ENCODE measurements at regions not wholly inside any gene's neighbourhood (a gene's known extent, or its start where the extent isn't known, plus 50 kb on each side); places are given as distances from the start of the nearest gene placed in this dataset.

- H3K4me3 ChIP-seq = no peak overlapping the region
- no peaks in the 10 kb centered on the region for H3K36me3 ChIP-seq (replicated peaks)
- H3K27me3 ChIP-seq (ENCODE audit: low read depth) = no peaks in the 10 kb centered on the region
- no peak for DNase-seq (ENCODE audit: low spot score in 2 of 2)
- H3K9me3 ChIP-seq = 0 out of 2 replicates have a peak, but pooled peaks cover 4% of the 10 kb centered on the region
- no peaks in the 10 kb centered on the region for H3K4me1 ChIP-seq
- in situ Hi-C loops (cut with MboI; ENCODE audit: low sequenced_read_pairs) = no loop called here
Observed at GRCh38 chr2:216569765-216570164, 63.5 kb upstream of the IGFBP2 start.

GRCh38 chr2:216570357-216570756 lies 62.9 kb upstream of the IGFBP2 start:
- no peaks in the 10 kb centered on the region for H3K4me1 ChIP-seq
- no peaks in the 10 kb centered on the region for H3K27me3 ChIP-seq (ENCODE audit: low read depth)
- H3K9me3 ChIP-seq = 0 out of 2 replicates have a peak, but pooled peaks cover 4% of the 10 kb centered on the region
- DNase-seq (ENCODE audit: low spot score in 2 of 2) = no peak
- in situ Hi-C loops (cut with MboI; ENCODE audit: low sequenced_read_pairs) = no loop called here
- no peaks in the 10 kb centered on the region for H3K36me3 ChIP-seq (replicated peaks)
- no peak overlapping the region for H3K4me3 ChIP-seq

GRCh38 chr2:216571178-216571908 lies 61.9 kb upstream of the IGFBP2 start:
- Histone ChIP-seq H3K4me3 (no peak overlapping the region), H3K9me3 (0 out of 2 replicates have a peak, but pooled peaks cover 4% of the 10 kb centered on the region), H3K4me1 (no peaks in the 10 kb centered on the region), H3K27me3 (ENCODE audit: low read depth) (no peaks in the 10 kb centered on the region), H3K36me3 (replicated peaks) (no peaks in the 10 kb centered on the region)
- DNase-seq (ENCODE audit: low spot score in 2 of 2) = no peak
- in situ Hi-C loops (cut with MboI; ENCODE audit: low sequenced_read_pairs) = no loop called here

GRCh38 chr2:216571909-216572513 lies 61.2 kb upstream of the IGFBP2 start:
- in situ Hi-C loops (cut with MboI; ENCODE audit: low sequenced_read_pairs) = no loop called here
- H3K9me3 ChIP-seq = 0 out of 2 replicates have a peak, but pooled peaks cover 4% of the 10 kb centered on the region
- no peaks in the 10 kb centered on the region for H3K36me3 ChIP-seq (replicated peaks)
- H3K27me3 ChIP-seq (ENCODE audit: low read depth) = no peaks in the 10 kb centered on the region
- no peak for DNase-seq (ENCODE audit: low spot score in 2 of 2)
- no peaks in the 10 kb centered on the region for H3K4me1 ChIP-seq
- no peak overlapping the region for H3K4me3 ChIP-seq

GRCh38 chr2:216572582-216573578 lies 60.3 kb upstream of the IGFBP2 start:
- no peaks in the 10 kb centered on the region for H3K4me1 ChIP-seq
- DNase-seq (ENCODE audit: low spot score in 2 of 2) = no peak
- in situ Hi-C loops (cut with MboI; ENCODE audit: low sequenced_read_pairs) = no loop called here
- H3K36me3 ChIP-seq (replicated peaks) = no peaks in the 10 kb centered on the region
- H3K9me3 ChIP-seq = 0 out of 2 replicates have a peak, but pooled peaks cover 4% of the 10 kb centered on the region
- H3K27me3 ChIP-seq (ENCODE audit: low read depth) = no peaks in the 10 kb centered on the region
- no peak overlapping the region for H3K4me3 ChIP-seq

GRCh38 chr2:216574046-216574445 lies 59.2 kb upstream of the IGFBP2 start:
- Histone ChIP-seq H3K27me3 (ENCODE audit: low read depth) (no peaks in the 10 kb centered on the region), H3K4me3 (no peak overlapping the region), H3K36me3 (replicated peaks) (no peaks in the 10 kb centered on the region), H3K4me1 (no peaks in the 10 kb centered on the region), H3K9me3 (0 out of 2 replicates have a peak, but pooled peaks cover 4% of the 10 kb centered on the region)
- in situ Hi-C loops (cut with MboI; ENCODE audit: low sequenced_read_pairs) = no loop called here
- DNase-seq (ENCODE audit: low spot score in 2 of 2) = no peak

- Histone ChIP-seq H3K27me3 (ENCODE audit: low read depth) (no peaks in the 10 kb centered on the region), H3K4me1 (no peaks in the 10 kb centered on the region), H3K4me3 (no peak overlapping the region), H3K9me3 (0 out of 2 replicates have a peak, but pooled peaks cover 4% of the 10 kb centered on the region), H3K36me3 (replicated peaks) (no peaks in the 10 kb centered on the region)
- in situ Hi-C loops (cut with MboI; ENCODE audit: low sequenced_read_pairs) = no loop called here
- no peak for DNase-seq (ENCODE audit: low spot score in 2 of 2)
Observed at GRCh38 chr2:216574586-216574985, 58.6 kb upstream of the IGFBP2 start.

GRCh38 chr2:216575465-216575864 lies 57.8 kb upstream of the IGFBP2 start:
- Histone ChIP-seq H3K9me3 (0 out of 2 replicates have a peak, but pooled peaks cover 4% of the 10 kb centered on the region), H3K27me3 (ENCODE audit: low read depth) (0 out of 2 replicates have a peak, but pooled peaks cover 3% of the 10 kb centered on the region), H3K4me1 (no peaks in the 10 kb centered on the region), H3K36me3 (replicated peaks) (no peaks in the 10 kb centered on the region), H3K4me3 (no peak overlapping the region)
- in situ Hi-C loops (cut with MboI; ENCODE audit: low sequenced_read_pairs) = no loop called here
- no peak for DNase-seq (ENCODE audit: low spot score in 2 of 2)

GRCh38 chr2:216576616-216577015 lies 56.6 kb upstream of the IGFBP2 start:
- Histone ChIP-seq H3K4me1 (no peaks in the 10 kb centered on the region), H3K4me3 (no peak overlapping the region), H3K27me3 (ENCODE audit: low read depth) (peaks cover 6% of the 10 kb centered on the region), H3K9me3 (no peaks in the 10 kb centered on the region), H3K36me3 (replicated peaks) (no peaks in the 10 kb centered on the region)
- no peak for DNase-seq (ENCODE audit: low spot score in 2 of 2)
- in situ Hi-C loops (cut with MboI; ENCODE audit: low sequenced_read_pairs) = no loop called here

- H3K4me1 ChIP-seq = no peaks in the 10 kb centered on the region
- no peaks in the 10 kb centered on the region for H3K9me3 ChIP-seq
- in situ Hi-C loops (cut with MboI; ENCODE audit: low sequenced_read_pairs) = no loop called here
- no peaks in the 10 kb centered on the region for H3K36me3 ChIP-seq (replicated peaks)
- peaks cover 6% of the 10 kb centered on the region for H3K27me3 ChIP-seq (ENCODE audit: low read depth)
- H3K4me3 ChIP-seq = no peak overlapping the region
- DNase-seq (ENCODE audit: low spot score in 2 of 2) = no peak
Observed at GRCh38 chr2:216578325-216578724, 54.9 kb upstream of the IGFBP2 start.

- DNase-seq (ENCODE audit: low spot score in 2 of 2) = no peak
- no peak overlapping the region for H3K4me3 ChIP-seq
- in situ Hi-C loops (cut with MboI; ENCODE audit: low sequenced_read_pairs) = no loop called here
- peaks cover 6% of the 10 kb centered on the region for H3K27me3 ChIP-seq (ENCODE audit: low read depth)
- H3K36me3 ChIP-seq (replicated peaks) = no peaks in the 10 kb centered on the region
- H3K9me3 ChIP-seq = no peaks in the 10 kb centered on the region; the same call in 1 of the 2 replicates
- H3K4me1 ChIP-seq = no peaks in the 10 kb centered on the region
Observed at GRCh38 chr2:216583147-216583546, 50.1 kb upstream of the IGFBP2 start.

All from HAP-1 (cell line).